Stimulated activated CD4-positive, alpha-beta T cell treated with anti-CD3 and anti-CD28 coated beads, Interleukin-4, amount 100 ng/mL, for 1 hour (primary cell): ENCODE measurements at regions not wholly inside any gene's neighbourhood (a gene's known extent, or its start where the extent isn't known, plus 50 kb on each side); places are given as distances from the start of the nearest gene placed in this dataset.
"Not testable (repeated sequence)": the region's sequence is repeated elsewhere in the genome, so short reads cannot be mapped to it uniquely, and the experiment has no call there.

Source experiments
- DNase-seq: peaks from one replicate; pipeline ENCODE4 v3.0.0-alpha.2; 2020

DNA sequence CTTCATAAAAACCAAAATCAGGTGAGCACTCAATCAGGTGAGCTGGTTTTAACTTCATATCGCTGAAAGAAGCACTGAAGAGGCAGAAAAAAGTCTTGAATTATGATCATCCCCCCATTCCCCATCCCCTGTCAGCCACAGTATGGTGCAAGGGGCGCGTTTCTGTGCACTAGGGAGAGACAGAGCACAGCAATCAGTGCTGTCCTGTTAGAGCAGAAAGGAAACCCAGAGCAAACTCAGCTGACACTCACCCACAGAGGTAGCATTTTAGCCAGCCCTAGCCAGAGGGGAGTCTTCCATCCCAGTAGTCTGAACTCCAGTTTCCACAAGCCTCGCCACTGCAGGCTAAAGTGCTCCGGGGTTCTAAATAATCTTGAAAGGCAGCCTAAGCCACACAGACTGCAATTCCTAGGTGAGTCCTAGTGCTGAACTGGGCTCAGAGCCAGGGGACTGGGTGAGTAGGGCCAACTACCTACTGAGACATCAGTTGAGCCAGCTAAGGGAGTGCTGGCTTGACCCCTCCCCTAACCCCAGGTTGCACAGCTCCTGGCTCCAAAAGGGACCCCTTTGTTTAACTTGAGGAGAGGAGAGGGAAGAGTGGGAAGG, 1352.6 kb upstream of the GJE1 start:
- DNase-seq, result no peak

DNA sequence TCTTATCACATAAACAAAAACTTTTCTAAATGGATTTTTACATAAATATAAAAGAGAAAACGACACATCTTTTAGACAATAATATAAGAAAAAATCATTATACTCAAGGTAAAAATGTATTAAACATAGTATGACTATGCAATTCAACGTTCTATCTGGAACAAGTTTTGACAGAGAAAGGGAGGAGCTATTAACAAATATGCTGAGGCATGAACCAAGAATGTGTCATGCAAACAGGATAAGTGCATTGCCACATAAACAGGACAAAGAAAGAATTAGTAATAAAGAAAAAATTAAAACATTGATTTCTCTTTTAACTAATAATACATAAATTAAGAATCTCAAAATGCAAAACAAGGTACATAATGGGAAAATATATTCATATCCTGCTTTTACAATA, 1353.4 kb upstream of the GJE1 start:
- no peak for DNase-seq

DNA sequence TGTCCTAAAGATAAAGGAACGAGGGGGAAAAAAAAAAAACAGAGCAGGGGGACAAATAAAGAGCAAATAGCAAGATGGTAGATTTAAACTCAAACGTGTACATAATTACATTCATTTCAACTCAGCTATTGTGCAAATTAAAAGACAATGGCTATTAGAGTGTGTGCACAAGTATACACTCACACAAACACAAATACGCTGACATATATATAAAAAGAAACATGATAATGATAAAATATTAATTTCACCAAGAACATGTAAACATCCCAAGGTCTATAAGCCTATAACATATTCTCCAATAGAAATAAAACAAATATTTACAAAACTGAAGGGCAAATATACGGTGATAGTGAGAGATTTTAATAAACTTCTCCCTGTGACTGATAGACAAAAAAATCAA, 1354.9 kb upstream of the GJE1 start:
- DNase-seq, result no peak

DNA sequence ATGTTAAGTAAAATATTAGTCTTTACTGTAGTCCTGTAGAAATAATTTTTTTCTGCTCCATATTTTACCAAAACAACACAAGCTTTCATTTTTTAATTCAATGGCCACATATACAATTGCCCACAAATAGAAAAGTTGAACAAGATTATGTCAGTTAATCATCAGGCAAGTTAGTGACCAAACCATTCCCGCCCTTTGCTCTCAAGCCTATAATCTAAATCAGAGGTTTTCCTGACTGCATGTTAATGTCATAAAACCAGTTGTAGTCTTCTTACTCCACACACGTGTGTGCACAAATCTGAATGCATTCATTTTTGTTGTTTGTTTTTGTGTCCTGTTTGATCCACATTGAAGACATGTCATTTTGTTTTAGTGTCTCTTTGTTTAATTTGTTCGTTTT, 1357.7 kb upstream of the GJE1 start:
- DNase-seq, result no peak

DNA sequence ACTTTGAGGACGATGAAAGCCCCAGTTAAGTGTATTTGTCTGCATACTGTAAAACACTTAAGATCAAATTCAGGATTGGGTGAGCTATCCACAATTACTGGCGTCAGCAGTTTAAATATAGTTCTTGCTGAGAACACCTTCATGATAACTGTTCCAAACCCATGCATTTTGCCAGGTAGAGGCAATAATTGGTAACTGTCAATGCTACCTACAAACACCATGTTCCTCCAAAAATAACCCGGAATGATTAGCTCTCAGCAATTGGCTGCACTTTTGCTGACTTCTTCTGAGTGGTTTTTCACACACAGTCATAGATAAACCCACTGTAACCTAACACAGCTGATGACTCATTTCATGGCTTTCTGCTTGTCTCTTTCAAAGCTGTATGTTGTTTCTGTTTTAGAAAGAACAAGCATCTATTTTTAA, 1358.6 kb upstream of the GJE1 start:
- DNase-seq, result no peak

DNA sequence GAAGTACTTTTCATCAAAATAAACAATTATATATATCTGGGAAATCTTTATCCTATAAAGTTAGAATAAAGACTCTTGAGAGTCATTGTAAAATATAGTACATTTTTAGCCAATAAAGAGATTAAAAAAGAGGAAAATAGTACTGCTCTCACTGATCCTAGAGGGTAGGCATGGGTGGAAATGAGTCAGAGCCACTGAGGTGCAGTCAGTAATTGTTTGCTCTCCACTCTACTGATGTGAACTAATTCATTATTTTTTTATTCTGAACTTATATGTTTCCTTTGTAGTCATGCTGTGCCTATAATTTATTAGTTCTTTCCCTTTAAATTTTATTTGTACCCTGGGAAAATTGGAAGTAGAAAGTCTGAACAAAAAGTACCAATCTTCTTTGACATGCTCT, 1359.4 kb upstream of the GJE1 start:
- no peak for DNase-seq

DNA sequence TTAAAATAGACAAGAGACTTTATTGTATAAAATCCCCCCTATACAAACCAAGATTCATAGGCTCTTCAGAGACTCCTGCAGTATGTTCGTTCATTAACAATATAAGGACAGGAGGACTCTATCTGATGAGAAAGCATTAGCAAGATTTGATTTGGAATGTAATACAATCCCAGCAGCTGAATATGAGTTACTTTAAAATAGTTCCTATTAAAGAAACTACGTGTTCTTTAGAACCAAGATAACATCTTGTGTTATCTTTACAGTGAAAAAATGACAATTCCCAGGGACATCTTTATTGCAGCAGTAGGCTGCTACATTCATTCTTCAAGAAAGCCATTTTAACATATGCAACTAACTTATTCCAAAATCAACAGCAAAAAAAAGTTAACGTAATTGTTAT, 1360.1 kb upstream of the GJE1 start:
- DNase-seq, result no peak

DNA sequence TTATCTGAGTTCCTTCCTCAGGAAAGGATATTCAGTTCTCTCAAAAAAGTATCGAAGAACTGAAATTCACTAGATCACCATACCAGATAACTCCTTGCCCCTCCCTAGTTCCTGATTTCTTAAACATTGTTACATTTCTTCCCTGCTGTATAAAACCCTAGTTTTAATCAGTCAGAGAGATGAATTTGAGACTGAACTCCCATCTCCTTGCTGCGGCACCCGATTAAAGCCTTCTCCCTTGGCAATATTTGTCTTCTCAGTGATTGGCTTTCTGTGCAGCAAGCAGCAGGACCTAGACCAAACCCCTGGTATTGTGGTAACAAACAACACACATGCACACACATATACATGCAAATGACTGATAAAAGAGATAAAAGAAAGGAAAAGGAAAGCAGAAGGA, 1364.6 kb upstream of the GJE1 start:
- DNase-seq, result no peak

DNA sequence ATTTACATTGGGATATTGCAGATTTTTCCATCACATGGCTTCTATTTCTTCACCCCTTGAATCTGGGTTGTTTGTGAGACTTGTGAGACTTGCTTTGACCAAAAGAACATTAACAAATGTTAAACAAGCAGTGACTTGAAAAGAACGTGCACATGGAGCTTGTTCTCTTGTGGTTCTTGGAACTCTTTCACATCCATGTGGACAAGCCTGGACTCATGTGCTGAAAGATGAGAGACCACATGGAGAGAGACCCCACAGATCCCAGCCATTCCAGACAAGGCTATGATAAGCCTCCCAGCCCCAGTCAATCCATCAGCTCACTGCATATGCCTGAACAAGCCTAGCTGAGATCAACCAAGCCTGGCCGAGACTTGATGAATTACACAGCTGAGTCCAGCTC, 1365.7 kb upstream of the GJE1 start:
- no peak for DNase-seq

DNA sequence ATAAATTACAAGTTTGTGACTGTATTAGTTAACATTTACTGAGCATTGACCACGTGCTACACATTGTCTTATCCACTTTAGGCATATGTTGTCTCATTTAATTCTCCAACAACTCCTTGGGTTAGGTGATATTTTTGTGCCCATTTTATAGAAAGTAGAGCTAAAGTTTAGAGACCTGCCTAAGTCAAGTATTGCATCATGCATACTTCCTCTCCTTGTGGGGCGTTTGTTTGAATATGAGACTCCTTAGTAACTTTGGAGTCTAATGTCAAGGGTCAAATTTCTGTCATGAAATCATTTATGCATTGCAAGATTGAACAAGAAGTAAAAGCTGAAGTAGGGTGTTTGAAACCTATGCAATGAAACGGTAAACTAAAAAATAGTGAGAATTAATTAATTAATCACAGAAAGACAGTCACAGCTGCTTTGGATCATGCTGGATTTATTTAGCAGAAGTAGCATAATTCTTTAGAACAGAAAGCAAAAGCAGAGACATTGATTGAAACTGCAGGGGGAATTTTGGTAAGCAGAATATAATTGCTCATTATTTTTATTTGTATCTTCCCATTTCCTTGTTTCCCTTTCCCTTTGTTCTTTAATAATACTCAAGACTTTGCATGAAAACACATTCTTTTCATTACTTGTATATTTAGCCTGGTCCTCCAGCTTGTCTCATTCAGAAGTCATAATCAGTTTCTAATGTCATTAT, 1374.4 kb upstream of the GJE1 start:
- no peak for DNase-seq

DNA sequence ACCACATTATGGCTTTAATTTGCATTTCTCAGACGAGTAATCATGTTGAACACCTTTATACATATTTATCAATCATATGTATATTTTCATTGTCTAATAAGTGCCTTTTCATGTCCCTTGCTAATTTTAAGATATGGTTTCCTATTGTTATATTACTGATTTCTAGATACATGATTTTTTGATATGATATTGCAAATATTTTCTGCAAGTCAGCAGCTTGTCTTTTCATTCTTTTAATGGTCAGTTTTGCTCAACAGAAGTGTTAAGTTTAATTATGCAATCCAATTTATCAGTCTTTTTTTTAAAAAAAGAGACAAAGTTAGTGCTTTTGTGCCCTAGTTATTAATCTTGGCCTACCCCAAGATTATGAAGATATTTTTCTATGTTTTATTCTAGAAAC, 1377.8 kb upstream of the CITED2 start:
- no peak for DNase-seq

DNA sequence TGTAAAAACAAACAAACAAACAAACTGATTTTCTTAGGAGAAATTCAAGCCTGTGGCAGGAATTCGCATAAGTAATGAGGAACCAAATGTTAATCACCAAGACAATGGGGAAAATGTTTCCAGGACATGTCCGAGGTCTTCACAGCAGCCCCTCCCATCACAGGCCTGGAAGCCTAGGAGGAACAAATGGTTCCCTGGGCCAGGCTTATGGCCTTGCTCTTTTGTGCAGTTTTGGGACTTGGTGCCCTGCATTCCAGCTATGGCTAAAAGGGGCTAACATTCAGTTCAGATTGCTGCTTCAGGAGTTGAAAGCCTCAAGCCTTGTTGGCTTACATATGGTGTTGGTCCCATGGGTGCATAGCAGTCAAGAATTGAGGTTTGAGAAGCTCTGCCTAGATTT, 1372.7 kb upstream of the CITED2 start:
- no peak for DNase-seq

DNA sequence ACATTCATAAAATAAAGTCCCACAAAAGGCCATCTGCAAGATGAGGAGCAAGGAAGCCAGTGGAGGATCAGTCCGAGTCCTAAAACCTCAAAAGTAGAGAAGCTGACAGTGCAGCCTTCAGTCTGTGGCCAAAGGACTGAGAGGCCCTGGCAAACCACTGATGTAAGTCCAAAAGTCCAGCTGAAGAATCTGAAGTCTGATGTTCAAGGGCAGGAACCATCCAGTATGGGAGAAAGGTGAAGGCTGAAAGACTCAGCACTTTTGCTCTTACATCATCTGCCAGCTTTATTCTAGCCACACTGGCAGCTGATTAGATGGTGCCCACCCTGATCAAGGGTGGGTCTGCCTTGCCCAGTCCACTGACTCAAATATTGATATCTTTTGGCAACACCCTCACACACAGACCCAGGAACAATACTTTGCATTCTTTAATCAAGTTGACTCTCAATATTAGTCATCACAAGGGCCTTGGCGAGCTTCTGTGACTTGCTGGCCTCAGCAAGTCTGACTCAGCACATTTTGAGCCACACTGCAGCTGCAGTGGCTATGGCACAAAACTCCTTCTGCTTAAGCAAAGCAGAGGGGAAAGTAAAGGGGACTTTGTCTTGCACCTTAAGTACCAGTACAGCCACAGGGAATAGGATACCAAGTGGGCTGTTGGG, 1370.3 kb upstream of the CITED2 start:
- DNase-seq, result no peak

DNA sequence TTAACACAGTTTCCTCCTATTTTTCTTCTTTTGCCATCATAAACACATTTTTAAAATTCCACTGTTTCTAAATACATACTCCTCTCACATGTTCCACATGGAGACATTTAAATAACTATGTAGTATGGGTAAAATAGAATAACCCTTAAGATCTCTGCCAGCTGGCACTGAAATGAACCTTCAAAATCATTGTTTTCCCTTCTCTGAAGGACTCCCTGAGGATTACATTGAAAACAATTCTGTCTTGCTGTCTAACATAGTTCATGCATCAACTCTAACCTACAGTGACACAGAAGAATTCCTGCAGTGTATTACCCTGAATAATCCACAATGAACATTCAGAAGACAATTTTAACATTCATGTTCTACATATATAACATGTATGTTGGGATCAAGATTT, 1361.8 kb upstream of the CITED2 start:
- DNase-seq, result no peak

DNA sequence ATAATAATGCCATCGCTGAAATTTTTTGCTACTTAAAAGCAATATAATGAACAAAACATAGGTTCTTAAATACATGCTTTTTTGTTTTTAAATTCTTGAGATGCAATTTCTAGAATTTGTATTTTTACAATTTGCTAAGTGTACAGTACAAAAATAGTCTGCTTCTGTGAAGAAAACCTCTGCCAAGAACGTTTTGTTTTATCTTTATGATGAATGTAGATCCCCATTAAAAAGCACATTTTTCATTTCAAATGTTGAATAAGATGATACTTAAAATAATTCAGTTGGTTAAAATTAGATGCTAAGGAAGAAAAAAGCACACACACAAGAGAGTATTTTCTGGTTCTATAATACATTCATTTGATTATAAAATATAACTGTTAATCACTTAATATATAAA, 1358.5 kb upstream of the CITED2 start:
- DNase-seq, result no peak

DNA sequence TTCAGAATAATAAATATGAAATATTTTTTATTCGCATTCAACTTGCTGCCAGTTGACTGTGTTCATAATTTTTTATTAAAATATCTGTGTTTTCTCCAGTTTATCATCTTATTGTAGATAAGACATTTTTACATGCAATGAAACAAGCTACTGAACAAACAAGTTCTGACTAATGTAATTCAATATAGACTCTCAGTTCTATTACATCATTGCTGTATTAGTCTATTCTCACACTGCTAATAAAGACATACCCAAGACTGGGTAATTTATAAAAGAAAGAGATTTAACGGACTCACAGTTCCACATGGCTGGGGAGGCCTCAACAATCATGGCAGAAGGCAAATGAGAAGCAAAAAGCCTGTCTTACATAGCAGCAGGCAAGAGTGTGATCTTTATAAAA, 1357.7 kb upstream of the CITED2 start:
- DNase-seq, result no peak

DNA sequence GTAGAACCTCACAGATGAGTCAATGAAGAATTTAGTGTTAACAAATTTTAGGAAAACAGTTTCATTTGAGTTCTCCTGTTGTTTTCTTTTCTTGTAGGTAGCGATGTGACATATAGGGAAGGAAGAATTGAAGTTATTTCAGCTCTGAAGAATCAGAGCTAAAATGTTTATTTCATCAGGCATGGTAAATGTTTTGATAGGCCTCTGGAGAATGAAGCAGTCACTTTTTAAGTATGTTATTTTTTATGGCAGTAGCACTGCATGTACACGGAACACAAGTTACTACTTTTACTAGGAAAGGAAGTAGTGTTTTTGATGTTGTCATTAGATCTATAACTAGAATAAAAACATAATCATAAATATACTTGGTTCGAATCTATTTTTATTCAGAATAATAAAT, 1357.3 kb upstream of the CITED2 start:
- DNase-seq, result no peak

DNA sequence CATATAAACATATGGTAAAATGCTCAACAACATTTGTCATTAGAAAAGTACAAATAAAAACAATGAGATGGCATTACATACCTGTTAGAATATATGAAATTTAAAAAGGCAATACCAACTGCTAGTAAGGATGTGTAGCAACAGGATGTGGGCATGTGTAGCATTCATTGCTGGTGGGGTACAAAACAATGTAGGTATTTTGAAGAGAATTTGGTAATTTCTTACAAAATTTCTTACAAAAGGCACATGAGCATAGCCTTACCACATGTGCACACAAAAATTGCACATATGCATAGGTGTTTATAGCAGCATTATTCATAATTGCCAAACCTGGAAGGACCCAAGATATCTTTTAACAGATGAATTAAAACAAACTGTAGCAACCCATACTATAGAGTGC, 1355.1 kb upstream of the CITED2 start:
- no peak for DNase-seq

DNA sequence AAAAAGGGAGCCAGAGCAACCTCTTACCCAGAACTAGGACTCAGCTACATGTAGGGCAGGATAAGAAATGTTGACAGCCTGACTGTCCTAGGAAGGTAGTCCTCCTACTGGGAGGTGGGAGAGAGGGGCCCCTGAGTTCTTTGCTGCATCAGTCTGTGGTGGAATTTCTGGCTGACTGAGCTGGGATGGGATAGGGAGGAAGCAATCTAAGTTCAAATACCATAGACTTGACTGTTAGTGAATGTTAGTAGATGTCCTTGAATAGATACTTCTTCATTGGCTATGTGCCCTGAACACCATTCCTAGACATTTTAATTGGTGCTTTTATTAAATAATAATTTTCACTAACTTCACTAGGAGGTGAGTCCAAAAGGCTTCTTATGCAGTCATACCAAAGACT, 1343.6 kb upstream of the CITED2 start:
- no peak for DNase-seq

DNA sequence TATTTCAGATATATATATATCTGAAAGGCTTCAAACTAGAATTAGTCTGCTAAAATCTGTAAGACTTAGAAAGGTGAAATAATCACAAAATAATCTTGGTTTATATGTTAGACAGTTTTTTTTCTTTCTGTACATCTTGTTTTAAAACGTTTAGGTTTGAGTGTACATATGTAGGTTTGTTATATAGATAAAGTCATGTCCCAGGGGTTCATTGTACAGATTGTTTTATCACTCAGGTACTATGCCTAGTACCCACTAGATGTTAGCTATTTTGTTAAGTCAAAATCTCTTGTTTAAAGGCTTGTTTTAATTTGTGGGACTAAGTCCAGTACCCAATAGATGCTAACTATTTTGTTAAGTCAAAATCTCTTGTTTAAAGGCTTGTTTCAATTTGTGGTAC, 1339.0 kb upstream of the CITED2 start:
- DNase-seq, result no peak

DNA sequence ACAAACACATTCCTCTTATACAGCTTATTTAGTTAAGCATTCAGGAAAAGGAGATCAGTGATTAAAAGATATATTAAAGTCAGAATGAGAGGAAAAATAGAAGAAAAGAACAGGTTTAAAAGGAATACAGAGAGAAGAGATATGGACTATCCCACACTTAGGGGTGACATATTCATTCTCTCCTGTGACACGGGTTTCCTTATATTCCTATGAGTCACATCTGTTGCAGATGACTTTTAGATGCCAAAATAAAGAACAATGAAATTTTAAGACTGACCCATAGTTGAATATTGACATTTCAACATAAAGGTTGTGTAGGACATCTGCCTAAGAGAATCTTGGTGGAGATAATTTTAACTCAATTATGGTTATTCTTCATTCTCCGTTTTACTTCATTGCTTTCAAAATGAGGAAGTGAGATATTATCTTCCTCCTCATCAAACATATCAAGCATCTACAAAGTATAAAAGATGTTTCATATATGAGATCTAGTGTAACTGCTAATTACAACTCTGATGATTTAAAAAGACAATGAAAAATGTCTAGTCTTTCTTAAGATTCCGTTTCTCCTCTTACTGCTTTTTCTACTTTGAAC, 1336.7 kb upstream of the CITED2 start:
- DNase-seq, result no peak

DNA sequence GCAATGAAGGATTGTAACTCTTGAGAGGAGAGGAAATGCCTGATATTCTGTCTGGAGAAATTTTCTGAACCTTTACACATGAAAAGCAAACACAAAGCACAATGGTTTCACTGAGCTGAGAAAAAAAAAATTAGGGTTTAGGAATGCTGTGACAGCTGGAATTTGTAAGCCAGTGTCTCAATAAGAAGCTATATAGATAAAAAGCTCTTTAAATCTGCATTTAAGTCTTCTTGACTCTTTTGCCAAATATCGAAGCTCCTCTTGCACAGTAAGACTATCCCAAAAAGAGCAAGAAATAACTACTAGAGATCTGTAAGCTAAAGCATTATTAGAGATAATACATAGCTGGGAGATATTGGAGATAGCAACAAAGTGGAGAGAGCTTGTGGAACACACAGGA, 1334.0 kb upstream of the CITED2 start:
- no peak for DNase-seq

DNA sequence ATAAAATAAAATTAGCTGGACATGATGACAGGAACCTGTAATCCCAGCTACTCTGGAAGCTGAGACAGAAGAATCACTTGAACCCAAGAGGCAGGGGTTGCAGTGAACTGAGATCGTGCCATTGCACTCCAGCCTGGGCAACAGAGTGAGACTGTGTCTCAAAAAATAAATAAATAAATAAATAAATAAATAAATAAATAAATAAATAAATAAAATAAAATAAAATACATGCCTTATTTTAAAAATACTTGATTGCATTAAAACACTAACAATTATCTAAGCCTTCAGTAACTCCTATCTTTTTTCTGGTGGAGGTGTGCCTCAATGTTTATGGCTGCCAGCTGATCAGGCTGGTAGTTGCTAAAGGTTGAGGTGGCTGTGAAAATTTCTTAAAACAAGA, 1329.6 kb upstream of the CITED2 start:
- DNase-seq, result not testable (repeated sequence)

DNA sequence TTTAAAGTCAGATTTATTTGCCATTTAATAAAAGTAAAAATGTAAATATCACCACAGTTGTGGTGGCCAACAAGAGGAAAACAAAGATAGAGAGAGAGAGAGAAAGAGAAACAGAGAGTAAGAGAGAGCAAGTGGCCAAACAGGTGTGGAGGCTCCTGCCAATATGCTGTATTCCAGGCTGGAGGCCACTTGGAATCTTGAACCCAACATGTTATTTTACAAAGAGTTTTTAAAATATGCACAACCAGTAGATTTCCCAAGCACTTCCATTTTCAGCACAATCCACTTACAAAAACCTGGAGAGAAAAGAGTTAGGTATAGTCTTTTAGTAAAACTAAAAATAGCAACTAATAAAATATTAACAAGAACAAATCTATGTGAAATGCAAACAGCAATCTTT, 1323.1 kb upstream of the CITED2 start:
- no peak for DNase-seq
